ENCODE measurements at regions not wholly inside any gene's neighbourhood (a gene's known extent, or its start where the extent isn't known, plus 50 kb on each side); places are given as distances from the start of the nearest gene placed in this dataset.

- no peak for TF ChIP-seq CTCF (IDR thresholded peaks at IDR 0.05)
- TF ChIP-seq POLR2A (IDR thresholded peaks at IDR 0.05): no peak
These were observed 243.5 kb upstream of the NOVA1 start for GRCh38 chr14:26841326-26841725.

Data from thyroid gland (tissue), 4 donors.